GM19372 (cell line): ENCODE measurements at regions not wholly inside any gene's neighbourhood (a gene's known extent, or its start where the extent isn't known, plus 50 kb on each side); places are given as distances from the start of the nearest gene placed in this dataset.
"Not testable (repeated sequence)": the region's sequence is repeated elsewhere in the genome, so short reads cannot be mapped to it uniquely, and the experiment has no call there.

Experiments
- ATAC-seq: cut with Tn5 transposase; IDR thresholded peaks from one replicate; pipeline ENCODE4 v1.9.1; 2021; ENCODE audit warnings: mild to moderate bottlenecking, low read depth, moderate library complexity; ENCODE audit not compliant: unreplicated experiment

- no peak for ATAC-seq
These were observed 117.3 kb upstream of the LPCAT1 start for GRCh38 chr5:1641041-1641440.

GRCh38 chr5:1640421-1640881 lies 116.7 kb upstream of the LPCAT1 start:
- no peak for ATAC-seq

GRCh38 chr5:1639757-1640156 lies 116.0 kb upstream of the LPCAT1 start:
- ATAC-seq: no peak

- no peak for ATAC-seq
These were observed 115.1 kb upstream of the LPCAT1 start for GRCh38 chr5:1638658-1639400.

- no peak for ATAC-seq
These were observed 114.1 kb upstream of the LPCAT1 start for GRCh38 chr5:1637639-1638481.

- ATAC-seq: no peak
These were observed 113.3 kb upstream of the LPCAT1 start for GRCh38 chr5:1636981-1637638.

- ATAC-seq: not testable (repeated sequence)
These were observed 112.5 kb upstream of the LPCAT1 start for GRCh38 chr5:1636208-1636770.

GRCh38 chr5:1635477-1635876 lies 111.7 kb upstream of the LPCAT1 start:
- ATAC-seq: not testable (repeated sequence)

GRCh38 chr5:1634337-1634661 lies 110.5 kb upstream of the LPCAT1 start:
- peak; percentile 5 for ATAC-seq

GRCh38 chr5:1633605-1634336 lies 110.0 kb upstream of the LPCAT1 start:
- peak; percentile 88 for ATAC-seq

- ATAC-seq: not testable (repeated sequence)
These were observed 107.2 kb upstream of the LPCAT1 start for GRCh38 chr5:1631004-1631403.

GRCh38 chr5:1626397-1626796 lies 102.6 kb upstream of the LPCAT1 start:
- ATAC-seq: not testable (repeated sequence)

- ATAC-seq: not testable (repeated sequence)
These were observed 95.8 kb upstream of the LPCAT1 start for GRCh38 chr5:1619531-1619930.

GRCh38 chr5:1618296-1618865 lies 94.6 kb upstream of the LPCAT1 start:
- not testable (repeated sequence) for ATAC-seq

- ATAC-seq: not testable (repeated sequence)
These were observed 93.5 kb upstream of the LPCAT1 start for GRCh38 chr5:1617236-1617755.

- not testable (repeated sequence) for ATAC-seq
These were observed 89.8 kb upstream of the LPCAT1 start for GRCh38 chr5:1613515-1613914.

GRCh38 chr5:1610526-1610925 lies 86.8 kb upstream of the LPCAT1 start:
- not testable (repeated sequence) for ATAC-seq

GRCh38 chr5:1609111-1609510 lies 85.4 kb upstream of the LPCAT1 start:
- ATAC-seq: not testable (repeated sequence)

GRCh38 chr5:1608336-1608735 lies 84.6 kb upstream of the LPCAT1 start:
- ATAC-seq: not testable (repeated sequence)
